ENCODE measurements at regions not wholly inside any gene's neighbourhood (a gene's known extent, or its start where the extent isn't known, plus 50 kb on each side); places are given as distances from the start of the nearest gene placed in this dataset.

DNA sequence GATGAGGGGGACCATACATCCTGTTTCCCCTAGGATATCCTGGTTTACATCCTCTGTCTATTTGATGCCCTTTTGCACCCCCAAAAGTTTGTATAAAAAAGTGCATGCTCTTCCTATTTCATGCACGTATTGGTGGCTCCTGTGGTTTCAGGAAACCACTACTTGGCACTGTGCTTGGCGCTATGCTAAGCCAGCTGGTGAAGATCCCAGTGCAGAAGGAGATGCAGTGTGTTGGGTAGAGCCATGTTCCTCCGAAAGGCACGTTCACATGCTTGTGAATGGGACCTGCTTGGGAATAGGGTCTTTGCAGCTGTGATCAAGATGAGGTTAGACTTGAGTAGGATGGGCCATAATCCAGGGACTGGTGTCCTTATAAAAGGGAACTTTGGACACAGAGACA is 419.7 kb downstream of the GALR1 start:
- TF ChIP-seq, protein P1, sequence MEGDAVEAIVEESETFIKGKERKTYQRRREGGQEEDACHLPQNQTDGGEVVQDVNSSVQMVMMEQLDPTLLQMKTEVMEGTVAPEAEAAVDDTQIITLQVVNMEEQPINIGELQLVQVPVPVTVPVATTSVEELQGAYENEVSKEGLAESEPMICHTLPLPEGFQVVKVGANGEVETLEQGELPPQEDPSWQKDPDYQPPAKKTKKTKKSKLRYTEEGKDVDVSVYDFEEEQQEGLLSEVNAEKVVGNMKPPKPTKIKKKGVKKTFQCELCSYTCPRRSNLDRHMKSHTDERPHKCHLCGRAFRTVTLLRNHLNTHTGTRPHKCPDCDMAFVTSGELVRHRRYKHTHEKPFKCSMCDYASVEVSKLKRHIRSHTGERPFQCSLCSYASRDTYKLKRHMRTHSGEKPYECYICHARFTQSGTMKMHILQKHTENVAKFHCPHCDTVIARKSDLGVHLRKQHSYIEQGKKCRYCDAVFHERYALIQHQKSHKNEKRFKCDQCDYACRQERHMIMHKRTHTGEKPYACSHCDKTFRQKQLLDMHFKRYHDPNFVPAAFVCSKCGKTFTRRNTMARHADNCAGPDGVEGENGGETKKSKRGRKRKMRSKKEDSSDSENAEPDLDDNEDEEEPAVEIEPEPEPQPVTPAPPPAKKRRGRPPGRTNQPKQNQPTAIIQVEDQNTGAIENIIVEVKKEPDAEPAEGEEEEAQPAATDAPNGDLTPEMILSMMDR (IDR thresholded peaks at IDR 0.05; ENCODE audit: insufficient read depth, low read depth, low read length): no peak
- CTCF ChIA-PET: no interaction called here
- Histone ChIP-seq H3K36me3 (ENCODE audit: control insufficient read depth, insufficient read depth, low read length) (no peaks in the 10 kb centered on the region), H3K27me3 (ENCODE audit: control insufficient read depth, insufficient read depth, low read length) (no peaks in the 10 kb centered on the region), H3K4me3 (ENCODE audit: low read depth, low read length) (no peak overlapping the region)
- no peak for DNase-seq (ENCODE audit: low read depth)
- POLR2A ChIA-PET: no interaction called here

DNA sequence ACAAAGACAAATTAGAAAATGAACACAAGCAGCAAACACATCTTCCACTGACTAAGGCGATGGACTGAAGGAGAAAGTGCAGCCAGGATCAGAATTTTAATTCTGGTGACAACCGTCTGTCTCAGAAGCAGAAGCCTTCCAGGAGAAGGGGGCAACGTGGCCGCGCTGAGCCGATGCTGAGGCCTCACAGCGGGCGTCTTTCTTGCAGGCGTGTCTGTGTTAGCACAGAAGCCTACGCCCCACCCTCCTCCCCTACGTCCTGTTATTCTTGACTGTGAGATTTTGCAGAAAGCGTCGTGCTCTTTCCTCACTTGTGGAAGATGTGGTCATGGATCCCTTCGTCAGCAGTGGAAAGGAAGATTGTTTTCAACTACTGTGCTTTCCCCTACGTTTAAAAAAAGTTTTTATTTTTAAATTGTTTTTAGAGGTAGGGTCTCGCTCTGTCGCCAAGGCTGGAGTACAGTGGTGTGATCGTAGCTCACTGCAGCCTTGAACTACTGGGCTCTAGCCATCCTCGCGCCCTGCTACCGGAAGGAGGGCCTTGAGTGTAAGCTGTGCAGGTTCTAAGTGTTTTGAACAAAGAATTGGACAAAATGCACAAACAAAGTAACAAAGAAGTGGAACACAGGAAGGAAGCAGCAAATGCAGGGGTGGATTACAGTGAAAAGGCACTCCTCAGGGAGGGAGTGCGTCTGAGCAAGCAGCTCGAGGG is 422.0 kb downstream of the GALR1 start:
- no peak overlapping the region for H3K4me3 ChIP-seq (ENCODE audit: low read depth, low read length)
- DNase-seq (ENCODE audit: low read depth): no peak
- CTCF ChIA-PET: no interaction called here
- no peaks in the 10 kb centered on the region for H3K27me3 ChIP-seq (ENCODE audit: control insufficient read depth, insufficient read depth, low read length)
- no peaks in the 10 kb centered on the region for H3K36me3 ChIP-seq (ENCODE audit: control insufficient read depth, insufficient read depth, low read length)
- TF ChIP-seq, protein P1 (IDR thresholded peaks at IDR 0.05; ENCODE audit: insufficient read depth, low read depth, low read length): no peak
- POLR2A ChIA-PET: no interaction called here

DNA sequence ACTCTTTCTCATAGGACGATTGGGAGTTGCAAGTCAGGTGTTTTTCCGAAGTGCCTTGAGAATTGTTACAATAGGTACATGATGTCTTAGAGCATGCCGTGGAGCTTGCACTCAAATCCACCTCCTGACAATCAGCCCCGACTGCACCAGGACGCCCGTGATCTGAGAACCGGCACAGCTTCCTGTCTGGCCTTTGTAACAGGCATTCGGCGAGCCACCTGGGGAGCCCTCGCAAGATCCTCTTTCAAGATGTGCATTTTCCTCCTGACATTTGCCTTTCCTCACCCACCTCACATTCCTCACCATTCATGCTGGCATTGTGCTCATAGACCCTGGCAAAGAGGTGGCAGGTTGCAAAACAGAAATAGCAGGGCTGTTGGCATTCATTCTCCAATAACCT is 427.3 kb downstream of the GALR1 start:
- DNase-seq (ENCODE audit: low read depth): no peak
- TF ChIP-seq, protein P1 (IDR thresholded peaks at IDR 0.05; ENCODE audit: insufficient read depth, low read depth, low read length): no peak
- POLR2A ChIA-PET: no interaction called here
- Histone ChIP-seq H3K36me3 (ENCODE audit: control insufficient read depth, insufficient read depth, low read length) (no peaks in the 10 kb centered on the region), H3K27me3 (ENCODE audit: control insufficient read depth, insufficient read depth, low read length) (no peaks in the 10 kb centered on the region), H3K4me3 (ENCODE audit: low read depth, low read length) (no peak overlapping the region)
- CTCF ChIA-PET: no interaction called here

DNA sequence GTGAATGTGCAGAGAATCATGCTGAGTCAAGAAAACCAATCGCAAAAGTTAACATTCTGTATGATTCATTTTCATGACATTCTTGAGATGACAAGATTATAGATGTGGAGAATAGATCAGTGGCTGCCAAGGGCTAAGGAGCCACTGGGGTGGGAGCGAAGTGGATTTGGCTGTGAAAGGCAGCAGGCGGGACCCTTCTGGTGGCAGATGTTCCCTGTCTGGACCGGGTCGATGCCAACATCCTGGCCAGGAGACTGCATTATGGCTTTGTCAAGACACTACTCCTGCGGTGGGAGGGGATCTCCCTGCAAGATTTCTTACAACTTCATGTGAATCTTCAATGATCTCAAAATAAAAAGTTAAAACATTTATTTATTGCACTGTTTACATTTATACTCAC is 427.9 kb downstream of the GALR1 start:
- H3K36me3 ChIP-seq (ENCODE audit: control insufficient read depth, insufficient read depth, low read length): no peaks in the 10 kb centered on the region
- DNase-seq (ENCODE audit: low read depth): no peak
- TF ChIP-seq, protein P1 (IDR thresholded peaks at IDR 0.05; ENCODE audit: insufficient read depth, low read depth, low read length): no peak
- no peak overlapping the region for H3K4me3 ChIP-seq (ENCODE audit: low read depth, low read length)
- POLR2A ChIA-PET: no interaction called here
- CTCF ChIA-PET: no interaction called here
- no peaks in the 10 kb centered on the region for H3K27me3 ChIP-seq (ENCODE audit: control insufficient read depth, insufficient read depth, low read length)

DNA sequence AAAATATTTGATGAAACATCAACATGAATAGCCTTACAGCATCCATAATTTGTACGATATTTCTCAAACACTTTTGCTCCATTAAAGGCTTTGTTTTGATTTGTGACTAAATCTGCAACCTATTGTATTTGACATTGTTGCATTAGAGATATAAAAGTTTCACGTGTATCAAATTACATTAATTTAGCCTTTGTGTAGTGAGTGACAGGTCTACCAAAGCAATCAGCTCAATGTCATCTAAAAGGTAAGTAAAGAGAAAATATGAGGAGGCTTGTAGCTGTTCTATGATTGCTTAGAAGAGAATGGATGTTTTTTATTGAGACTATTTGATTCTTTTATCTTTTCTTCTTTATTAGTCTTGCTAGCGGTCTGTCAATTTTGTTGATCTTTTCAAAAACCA is 430.2 kb downstream of the GALR1 start:
- no peak overlapping the region for H3K4me3 ChIP-seq (ENCODE audit: low read depth, low read length)
- H3K36me3 ChIP-seq (ENCODE audit: control insufficient read depth, insufficient read depth, low read length): no peaks in the 10 kb centered on the region
- POLR2A ChIA-PET: no interaction called here
- TF ChIP-seq, protein P1 (IDR thresholded peaks at IDR 0.05; ENCODE audit: insufficient read depth, low read depth, low read length): no peak
- CTCF ChIA-PET: no interaction called here
- no peak for DNase-seq (ENCODE audit: low read depth)
- no peaks in the 10 kb centered on the region for H3K27me3 ChIP-seq (ENCODE audit: control insufficient read depth, insufficient read depth, low read length)
